ENCODE measurements at regions not wholly inside any gene's neighbourhood (a gene's known extent, or its start where the extent isn't known, plus 50 kb on each side); places are given as distances from the start of the nearest gene placed in this dataset.

GRCh38 chr4:65845199-65845773 is 175.0 kb upstream of the EPHA5 start:
- DNase-seq: peak; percentile 52

DNA sequence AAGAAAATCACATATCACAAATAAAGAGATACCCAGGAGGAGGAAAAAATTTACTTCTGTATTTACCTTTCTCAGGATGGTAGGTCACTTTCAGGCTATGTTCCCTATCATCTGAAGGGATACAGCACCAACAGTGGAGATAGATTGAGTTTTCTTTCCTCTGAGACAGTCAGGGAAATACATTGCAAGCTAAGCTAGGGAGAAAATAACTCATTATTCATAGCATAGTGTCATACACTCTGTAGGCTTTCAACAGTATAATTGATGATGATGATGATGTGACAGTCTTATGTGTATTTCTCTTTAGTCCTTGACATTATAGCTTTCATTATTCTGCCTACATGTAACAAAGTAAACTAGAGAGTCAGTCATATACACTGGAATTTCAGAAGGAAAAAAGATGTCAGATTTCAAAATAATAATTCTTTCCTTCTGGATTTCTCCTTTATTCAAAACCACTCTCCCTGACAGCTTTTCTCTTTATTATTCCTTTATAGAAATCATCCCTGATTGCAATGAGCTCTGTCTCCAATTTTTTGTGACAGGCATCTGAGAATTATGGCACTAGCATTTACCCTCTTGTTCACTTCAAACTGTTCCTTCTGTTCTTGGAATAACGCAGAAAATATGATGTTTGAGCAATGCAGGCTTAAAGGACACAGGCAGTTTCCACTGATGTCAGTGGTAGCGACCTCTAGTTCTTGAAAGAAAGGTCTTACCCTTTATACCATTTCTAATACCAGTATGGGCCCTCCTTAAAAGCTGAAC is 169.1 kb upstream of the EPHA5 start:
- no peak for DNase-seq

GRCh38 chr4:65834707-65835106 is 164.4 kb upstream of the EPHA5 start:
- DNase-seq: no peak

GRCh38 chr4:65831828-65832227 is 161.5 kb upstream of the EPHA5 start:
- DNase-seq: no peak

DNA sequence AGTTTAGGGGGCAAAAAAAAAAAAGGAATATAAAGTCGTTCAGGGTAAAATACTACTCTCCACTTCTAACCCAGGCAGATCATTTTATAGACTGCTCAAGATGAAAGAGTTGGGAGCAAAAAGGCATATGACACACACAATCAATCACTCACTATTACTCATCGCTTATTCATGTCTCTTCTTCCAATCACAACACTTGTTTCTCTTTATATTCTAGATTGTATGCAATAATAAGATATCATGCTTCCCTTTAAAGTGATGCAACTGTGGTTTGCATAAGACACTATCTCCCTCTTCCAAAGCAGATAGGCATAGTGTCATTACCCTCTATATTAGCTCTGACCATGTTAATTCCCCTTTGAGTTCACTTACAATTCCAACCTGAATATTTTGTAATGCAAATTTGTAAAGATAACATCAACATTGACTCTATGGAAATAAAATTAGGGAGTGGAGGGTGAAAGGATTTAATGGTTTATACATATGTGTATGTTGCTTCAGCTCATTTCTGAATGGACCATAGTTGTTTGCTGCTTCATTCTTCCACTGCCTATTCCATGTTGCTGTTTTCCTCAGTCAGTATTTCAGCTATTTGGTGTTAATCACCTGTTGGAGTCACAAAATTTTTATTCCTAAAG is 154.9 kb upstream of the EPHA5 start:
- DNase-seq: no peak

DNA sequence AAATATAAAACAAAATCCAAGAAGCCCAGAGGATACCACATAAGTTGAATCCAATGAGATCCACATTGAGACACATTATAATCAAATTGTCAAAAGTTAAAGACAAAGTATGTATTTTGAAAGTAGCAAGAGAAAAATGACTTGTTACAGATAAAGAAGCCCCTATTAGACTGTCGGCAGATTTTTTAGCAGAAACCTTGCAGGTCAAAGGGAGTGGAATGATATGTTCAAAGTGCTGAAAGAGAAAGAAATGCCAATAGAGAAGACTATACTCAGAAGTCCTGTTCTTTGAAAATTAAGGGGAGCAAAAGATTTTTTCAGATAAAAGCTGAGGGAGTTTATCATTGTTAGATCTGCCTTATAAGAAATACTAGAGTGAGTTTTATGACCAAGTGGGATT is 148.9 kb upstream of the EPHA5 start:
- DNase-seq: no peak

GRCh38 chr4:65805936-65806335 is 135.6 kb upstream of the EPHA5 start:
- DNase-seq: no peak

DNA sequence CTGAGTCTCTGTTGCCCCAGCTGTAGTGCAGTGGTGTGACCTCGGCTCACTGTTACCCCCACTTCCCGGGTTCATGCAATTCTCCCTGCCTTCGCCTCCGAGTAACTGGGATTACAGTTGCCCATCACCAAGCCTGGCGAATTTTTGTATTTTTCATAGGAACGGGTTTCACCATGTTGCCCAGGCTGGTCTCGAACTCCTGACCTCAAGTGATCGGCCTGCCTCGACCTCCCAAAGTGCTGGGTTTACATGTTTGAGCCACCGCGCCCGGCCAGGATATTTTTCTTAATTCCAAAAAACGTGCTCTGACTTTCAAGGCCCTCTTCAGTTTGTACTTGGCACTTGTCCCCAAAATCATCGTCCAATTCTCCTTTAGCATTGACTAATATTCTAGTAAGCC is 129.2 kb upstream of the EPHA5 start:
- no peak for DNase-seq

- peak; percentile 72 for DNase-seq
Measured at GRCh38 chr4:65798498-65799127, 128.3 kb upstream of the EPHA5 start.

DNA sequence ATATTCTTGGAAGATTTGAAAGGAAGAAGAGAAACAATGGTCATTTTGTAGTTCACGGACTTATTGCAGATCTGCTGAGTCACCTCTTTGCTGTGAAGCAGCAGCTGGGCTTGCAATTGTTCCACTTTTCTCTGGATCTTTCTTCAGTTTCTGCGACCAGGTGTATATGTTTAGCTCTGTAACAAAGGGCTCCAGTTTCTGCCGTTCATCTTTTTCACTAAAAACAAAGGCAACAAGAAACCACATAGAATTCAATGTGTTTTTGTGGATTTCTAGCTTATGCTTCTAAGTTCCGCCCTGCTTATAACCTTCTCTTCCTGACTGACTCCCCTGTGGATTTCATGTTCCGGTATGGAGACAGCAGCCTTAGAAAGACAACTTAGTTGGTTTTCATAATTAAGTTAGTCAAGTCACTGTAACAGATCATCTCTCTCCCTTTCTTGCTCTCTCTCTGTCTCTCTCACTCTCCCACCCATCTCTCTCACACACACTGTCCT is 121.6 kb upstream of the EPHA5 start:
- DNase-seq: peak; percentile 47

DNA sequence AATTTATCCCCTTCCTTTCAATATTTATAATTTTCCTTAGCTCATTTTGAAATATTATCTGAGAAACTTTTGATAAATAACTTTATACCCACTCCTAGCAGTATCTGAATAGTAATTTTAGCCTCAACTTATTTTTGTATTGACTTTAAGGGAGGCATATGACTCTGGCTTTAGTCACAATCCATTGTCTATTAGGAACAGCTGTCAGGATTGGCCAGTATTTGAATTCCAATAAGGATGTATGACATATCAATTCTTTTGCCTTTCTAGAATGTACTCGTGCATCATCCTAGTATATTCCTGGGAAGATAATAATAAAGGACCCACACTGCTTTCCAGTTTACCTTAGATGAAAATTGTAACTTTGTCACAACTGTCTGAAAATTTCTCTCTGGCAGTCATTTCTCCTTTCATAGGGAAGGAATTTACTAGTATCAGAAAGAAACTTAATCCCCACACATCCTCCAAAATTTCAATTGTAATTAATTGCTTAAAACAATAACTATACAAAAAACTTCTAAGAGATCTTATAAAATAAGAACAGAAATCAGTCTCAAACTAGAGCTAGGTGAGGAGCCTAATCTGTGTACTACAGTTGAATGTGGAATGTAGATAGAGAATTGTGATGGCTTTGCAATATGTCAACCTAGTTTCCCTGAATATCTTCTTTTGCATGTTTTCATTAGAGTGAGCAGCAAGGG is 121.0 kb upstream of the EPHA5 start:
- no peak for DNase-seq

DNA sequence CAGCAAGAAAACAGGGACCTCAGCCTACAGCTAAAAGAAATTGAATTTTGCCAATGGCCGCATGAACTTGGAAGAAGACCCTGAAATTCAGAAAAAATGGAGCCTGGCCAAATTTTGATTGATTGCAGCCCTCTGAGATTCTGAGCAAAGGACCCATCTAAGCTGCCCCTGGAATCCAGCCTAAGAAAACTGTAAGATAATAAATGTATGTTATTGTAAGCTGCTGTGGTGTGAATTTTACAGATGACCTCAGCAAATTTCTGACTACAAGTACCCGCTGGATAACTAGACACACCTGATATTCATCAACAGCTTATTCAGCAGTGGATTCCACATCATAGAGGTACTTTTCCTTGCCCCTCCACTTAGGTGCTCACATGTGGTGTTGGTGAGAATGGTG is 119.5 kb upstream of the EPHA5 start:
- peak; percentile 25 for DNase-seq

- no peak for DNase-seq
Measured at GRCh38 chr4:65789341-65789740, 119.1 kb upstream of the EPHA5 start.

DNA sequence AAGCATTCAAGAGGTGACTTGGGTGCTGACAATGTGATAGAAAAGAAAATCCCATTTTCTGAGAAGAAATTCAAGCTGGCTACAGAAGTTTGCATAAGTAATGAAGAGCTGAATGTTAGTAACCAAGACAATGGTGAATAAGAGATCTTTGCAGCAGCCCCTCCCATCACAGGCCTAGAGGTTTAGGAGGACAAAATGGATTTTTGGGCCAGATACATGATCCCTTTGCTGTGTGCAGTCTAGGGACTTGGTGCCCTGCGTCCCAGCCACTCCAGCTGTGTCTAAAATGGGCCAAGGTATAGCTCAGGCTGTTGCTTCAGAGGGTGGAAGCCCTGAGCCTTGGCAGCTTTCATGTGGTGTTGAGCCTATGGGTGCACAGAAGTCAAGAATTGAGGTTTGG is 107.0 kb upstream of the EPHA5 start:
- DNase-seq: no peak

DNA sequence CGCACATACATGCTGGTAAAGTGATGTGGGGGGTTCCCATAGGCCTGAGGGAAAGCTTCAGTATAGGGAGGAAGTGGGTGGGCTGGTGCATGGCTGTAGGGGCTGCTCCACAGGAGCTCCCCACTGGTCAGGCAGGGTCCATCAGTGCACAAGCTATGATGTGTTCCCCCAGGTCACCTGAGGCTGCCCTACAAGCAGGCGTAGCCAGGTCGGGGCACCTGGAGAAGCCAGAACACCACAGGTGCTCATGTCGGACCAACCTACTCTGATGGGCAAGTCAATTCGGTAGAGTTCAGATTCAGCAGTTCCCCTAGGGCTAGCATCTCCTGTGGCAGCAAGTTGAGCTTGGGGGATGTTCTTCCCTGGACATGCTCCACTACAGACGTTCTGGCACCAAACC is 103.3 kb upstream of the EPHA5 start:
- DNase-seq: no peak

DNA sequence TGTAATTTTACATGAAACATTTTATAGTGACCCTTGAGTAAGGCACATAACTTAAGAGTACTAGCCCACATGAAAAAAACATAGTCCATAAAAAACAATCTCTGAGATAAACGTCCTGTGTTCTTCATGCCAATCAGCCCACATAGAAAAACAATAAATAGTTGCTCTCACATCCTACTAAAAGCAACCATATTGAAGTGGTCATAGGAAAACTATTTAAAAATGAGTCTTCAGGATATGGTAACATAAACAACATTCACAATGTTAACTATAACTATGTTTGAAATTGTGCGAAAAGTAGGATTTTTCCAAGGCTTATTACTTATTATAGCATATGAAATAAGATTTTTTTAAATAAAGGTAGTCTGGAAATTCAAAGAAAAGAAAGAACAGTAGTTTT is 77.1 kb upstream of the EPHA5 start:
- no peak for DNase-seq

DNA sequence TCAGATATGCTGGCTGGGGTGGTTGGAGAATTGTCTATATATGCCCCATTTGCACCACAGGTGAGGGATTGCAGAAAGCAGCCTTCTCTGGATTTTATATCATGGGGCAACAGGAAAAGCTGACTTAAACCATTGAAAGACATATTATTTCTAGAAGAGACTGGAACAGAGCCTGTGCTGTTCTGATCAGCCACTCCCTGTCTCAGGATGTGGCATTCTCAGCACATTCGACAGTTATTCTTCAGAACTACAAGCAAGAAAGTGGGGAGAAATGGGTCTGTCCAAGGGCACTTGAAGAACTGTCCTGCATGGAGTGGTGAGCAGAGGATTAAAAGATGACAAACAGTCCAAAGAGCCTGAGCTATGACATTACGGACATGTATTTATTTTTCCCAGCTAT is 67.8 kb upstream of the EPHA5 start:
- no peak for DNase-seq

GRCh38 chr4:65737672-65738071 is 67.4 kb upstream of the EPHA5 start:
- no peak for DNase-seq

DNA sequence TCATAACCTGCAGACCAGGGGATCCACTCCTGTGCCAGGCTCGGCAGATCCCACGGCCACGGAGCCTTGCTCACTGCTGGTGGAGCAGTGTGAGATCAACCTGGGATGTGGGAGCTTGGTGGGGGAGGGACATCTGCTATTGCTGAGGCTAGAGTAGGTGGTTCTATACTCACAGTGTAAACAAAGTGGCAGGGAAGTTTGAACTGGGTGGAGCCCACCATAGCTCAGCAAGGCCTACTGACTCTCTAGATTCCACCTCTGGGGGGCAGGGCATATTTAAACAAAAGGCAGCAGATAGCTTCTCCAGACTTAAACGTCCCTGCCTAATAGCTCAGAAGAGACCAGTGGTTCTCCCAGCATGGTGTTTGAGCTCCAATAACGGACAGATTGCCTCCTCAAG is 54.7 kb upstream of the EPHA5 start:
- no peak for DNase-seq

All from NCI-H69 (cell line).